ENCODE measurements at regions not wholly inside any gene's neighbourhood (a gene's known extent, or its start where the extent isn't known, plus 50 kb on each side); places are given as distances from the start of the nearest gene placed in this dataset.

GRCh38 chr13:86193281-86193680 is 394.1 kb upstream of the SLITRK6 start:
- Histone ChIP-seq H3K36me3 (ENCODE audit: control insufficient read depth in 1 of 2, insufficient read depth in 2 of 2, low read length in 2 of 2) (no peaks in the 10 kb centered on the region), H3K9me3 (ENCODE audit: control insufficient read depth in 1 of 2, insufficient read depth in 1 of 2, low read depth in 1 of 2, low read length in 2 of 2) (no peaks in the 10 kb centered on the region), H3K4me1 (ENCODE audit: control insufficient read depth in 1 of 2, insufficient read depth in 2 of 2, low read length in 2 of 2) (no peaks in the 10 kb centered on the region), H3K79me2 (ENCODE audit: insufficient read depth, low read length) (no peaks in the 10 kb centered on the region), H3K4me2 (ENCODE audit: low read length) (no peak overlapping the region), H3K9me2 (ENCODE audit: insufficient read depth) (no peaks in the 10 kb centered on the region), H3K27ac (ENCODE audit: low read depth, low read length) (no peak overlapping the region), H3K9ac (ENCODE audit: low read length) (no peak overlapping the region), H3K27me3 (ENCODE audit: insufficient read depth, low read length) (no peaks in the 10 kb centered on the region), H4K20me1 (ENCODE audit: insufficient read depth) (no peaks in the 10 kb centered on the region), H3K4me3 (replicated peaks in 1 of 2; ENCODE audit: low read depth in 1 of 2, low read length in 2 of 2) (no peak overlapping the region), H2AFZ (ENCODE audit: low read depth, low read length, poor library complexity, severe bottlenecking) (no peak overlapping the region)
- ChIA-PET POLR2A (no interaction called here), RAD21 (ENCODE audit: low non-redundant PET in 1 of 2, low total read pairs in 2 of 2, uncharacterized antibody in 2 of 2, unreplicated experiment in 2 of 2) (no interaction called here), CTCF (no interaction called here)
- intact Hi-C loops (cut with micrococcal nuclease): no loop called here
- ATAC-seq: no peak
- no peak for DNase-seq (ENCODE audit: low read depth, low spot score)
- TF ChIP-seq REST (IDR thresholded peaks at IDR 0.05; ENCODE audit: low read depth) (peak; percentile 60), ZBTB33 (IDR thresholded peaks at IDR 0.05; ENCODE audit: extremely low read depth, insufficient replicate concordance, low read length) (no peak)
- BruUV-seq (replicated peaks): no TSS peak

GRCh38 chr13:86188170-86188569 is 389.0 kb upstream of the SLITRK6 start:
- H3K9me3 ChIP-seq (ENCODE audit: control insufficient read depth in 1 of 2, insufficient read depth in 1 of 2, low read depth in 1 of 2, low read length in 2 of 2): no peaks in the 10 kb centered on the region
- H3K4me2 ChIP-seq (ENCODE audit: low read length): no peak overlapping the region
- no peak overlapping the region for H2AFZ ChIP-seq (ENCODE audit: low read depth, low read length, poor library complexity, severe bottlenecking)
- no peak for ATAC-seq
- H3K36me3 ChIP-seq (ENCODE audit: control insufficient read depth in 1 of 2, insufficient read depth in 2 of 2, low read length in 2 of 2): no peaks in the 10 kb centered on the region
- H3K9me2 ChIP-seq (ENCODE audit: insufficient read depth): no peaks in the 10 kb centered on the region
- H3K4me3 ChIP-seq (replicated peaks in 1 of 2; ENCODE audit: low read depth in 1 of 2, low read length in 2 of 2): no peak overlapping the region
- ChIA-PET POLR2A (no interaction called here), CTCF (no interaction called here), RAD21 (ENCODE audit: low non-redundant PET in 1 of 2, low total read pairs in 2 of 2, uncharacterized antibody in 2 of 2, unreplicated experiment in 2 of 2) (no interaction called here)
- no TSS peak for BruUV-seq (replicated peaks)
- H3K27me3 ChIP-seq (ENCODE audit: insufficient read depth, low read length): no peaks in the 10 kb centered on the region
- no peaks in the 10 kb centered on the region for H4K20me1 ChIP-seq (ENCODE audit: insufficient read depth)
- no peak for DNase-seq (ENCODE audit: low read depth, low spot score)
- H3K27ac ChIP-seq (ENCODE audit: low read depth, low read length): no peak overlapping the region
- intact Hi-C loops (cut with micrococcal nuclease): no loop called here
- H3K9ac ChIP-seq (ENCODE audit: low read length): no peak overlapping the region
- no peaks in the 10 kb centered on the region for H3K4me1 ChIP-seq (ENCODE audit: control insufficient read depth in 1 of 2, insufficient read depth in 2 of 2, low read length in 2 of 2)
- H3K79me2 ChIP-seq (ENCODE audit: insufficient read depth, low read length): no peaks in the 10 kb centered on the region
- TF ChIP-seq POLR2A (IDR thresholded peaks at IDR 0.05; ENCODE audit: borderline replicate concordance, extremely low read depth, insufficient read depth, insufficient read length): no peak
- TF ChIP-seq ZFX (IDR thresholded peaks at IDR 0.05): no peak
- TF ChIP-seq ZNF274 (IDR thresholded peaks at IDR 0.05; ENCODE audit: low read depth, low read length): no peak

Data from HCT116 (cell line).